Panc1 (cell line): ENCODE measurements at regions not wholly inside any gene's neighbourhood (a gene's known extent, or its start where the extent isn't known, plus 50 kb on each side); places are given as distances from the start of the nearest gene placed in this dataset.

Experiments used
- ATAC-seq: fragments of 200-7000 bp; cut with Tn5 transposase; 2 replicates; pipeline ENCODE4 v1.9.1; 2020; ENCODE audit warnings: mild to moderate bottlenecking, moderate library complexity
- BruUV-seq: library from RNA; stranded (reverse); fragments of 400-500 nt; replicated peaks from 2 replicates; lab custom pipeline; 2021; lab: Mats Ljungman, UMichigan
- CTCF ChIA-PET: fragments of 300-600 bp; sonication (Branson Sonifier 250); formaldehyde crosslinking; loops from one replicate; lab custom pipeline; 2022; ENCODE audit warnings: antibody characterized with exemption; lab: Charles Lee
- POLR2A ChIA-PET: fragments of 300-600 bp; sonication (Branson Sonifier 250); formaldehyde crosslinking; loops from one replicate; lab custom pipeline; 2022; ENCODE audit warnings: antibody characterized with exemption; lab: Charles Lee
- DNase-seq: peaks from one replicate; pipeline ENCODE4 v3.0.0-alpha.2; 2010; ENCODE audit warnings: low read depth, low spot score
- H3K27ac ChIP-seq: 2 replicates; pipeline ENCODE4 v1.5.1; 2011; ENCODE audit warnings: mild to moderate bottlenecking, low read length, inconsistent platforms
- H3K27me3 ChIP-seq: fragments of 200-500 bp; sonication (Bioruptor generic); 2 replicates; pipeline ENCODE4 v1.6.0; 2014; ENCODE audit warnings: low read length, inconsistent platforms; ENCODE audit not compliant: control insufficient read depth, insufficient read depth
- H3K36me3 ChIP-seq: fragments of 200-500 bp; sonication (Bioruptor generic); 2 replicates; pipeline ENCODE4 v1.5.1; 2014; ENCODE audit warnings: inconsistent platforms, mild to moderate bottlenecking, low read length, moderate library complexity; ENCODE audit not compliant: control insufficient read depth, insufficient read depth
- H3K4me1 ChIP-seq: 2 replicates; pipeline ENCODE4 v1.5.1; 2011; ENCODE audit warnings: inconsistent platforms, mild to moderate bottlenecking, low read length, moderate library complexity; ENCODE audit not compliant: control insufficient read depth, insufficient read depth
- H3K4me3 ChIP-seq, 2 experiments: 2 replicates each; pipeline ENCODE4 v1.5.1; 2011 to 2012; ENCODE audit warnings: low read depth in 2 of 2, low read length in 2 of 2, mild to moderate bottlenecking in 2 of 2, inconsistent platforms in 1 of 2, moderate library complexity in 1 of 2
- H3K9me3 ChIP-seq: fragments of 200-500 bp; sonication (Bioruptor generic); 2 replicates; pipeline ENCODE4 v1.5.1; 2014; ENCODE audit warnings: low read depth, mild to moderate bottlenecking, inconsistent platforms, low read length, moderate library complexity; ENCODE audit not compliant: control insufficient read depth, insufficient read depth
- CTCF ChIP-seq: fragments of 450-650 bp; IDR thresholded peaks from 2 replicates; pipeline ENCODE4 v1.5.1; 2017; ENCODE audit warnings: mild to moderate bottlenecking
- POLR2AphosphoS5 ChIP-seq: IDR thresholded peaks from 2 replicates; pipeline ENCODE4 v1.6.1; 2012; ENCODE audit warnings: mild to moderate bottlenecking, low read depth, low read length, moderate library complexity
- SIN3A ChIP-seq: IDR thresholded peaks from 2 replicates; pipeline ENCODE4 v1.6.1; 2012; ENCODE audit warnings: low read depth, mild to moderate bottlenecking, low read length, moderate library complexity, borderline replicate concordance; ENCODE audit not compliant: insufficient read depth
- TCF7L2 ChIP-seq: IDR thresholded peaks from 2 replicates; pipeline ENCODE4 v1.6.1; 2011; ENCODE audit warnings: mild to moderate bottlenecking, low read depth, low read length, inconsistent platforms
- in situ Hi-C: cut with HindIII; loops from 2 replicates; pipeline ENCODE4 v1.10.0; 2016; ENCODE audit warnings: low sequenced_read_pairs, low pct_unique_long_range_greater_than_20kb
- intact Hi-C: fragments of 100-400 bp; cut with micrococcal nuclease; formaldehyde crosslinking; loops from one replicate; pipeline ENCODE4 v1.10.0; 2022; ENCODE audit not compliant: unreplicated experiment
- TF ChIP-seq, protein P1 (sequence below), 2 experiments: IDR thresholded peaks; 2 replicates each; pipeline ENCODE4 v1.6.1; 2011 to 2012; ENCODE audit warnings: low read depth in 2 of 2, control low read depth in 1 of 2, low read length in 1 of 2, mild to moderate bottlenecking in 1 of 2, moderate library complexity in 1 of 2; ENCODE audit not compliant: insufficient read depth in 1 of 2

- in situ Hi-C loops, result no loop called here
- no peaks in the 10 kb centered on the region; the same call in 1 of the 2 replicates for H3K4me1 ChIP-seq
- H3K9me3 ChIP-seq, result no peaks in the 10 kb centered on the region
- H3K27me3 ChIP-seq, result no peaks in the 10 kb centered on the region
- TF ChIP-seq POLR2AphosphoS5 (no peak), CTCF (no peak), SIN3A (no peak), TCF7L2 (no peak)
- TF ChIP-seq, protein P1, sequence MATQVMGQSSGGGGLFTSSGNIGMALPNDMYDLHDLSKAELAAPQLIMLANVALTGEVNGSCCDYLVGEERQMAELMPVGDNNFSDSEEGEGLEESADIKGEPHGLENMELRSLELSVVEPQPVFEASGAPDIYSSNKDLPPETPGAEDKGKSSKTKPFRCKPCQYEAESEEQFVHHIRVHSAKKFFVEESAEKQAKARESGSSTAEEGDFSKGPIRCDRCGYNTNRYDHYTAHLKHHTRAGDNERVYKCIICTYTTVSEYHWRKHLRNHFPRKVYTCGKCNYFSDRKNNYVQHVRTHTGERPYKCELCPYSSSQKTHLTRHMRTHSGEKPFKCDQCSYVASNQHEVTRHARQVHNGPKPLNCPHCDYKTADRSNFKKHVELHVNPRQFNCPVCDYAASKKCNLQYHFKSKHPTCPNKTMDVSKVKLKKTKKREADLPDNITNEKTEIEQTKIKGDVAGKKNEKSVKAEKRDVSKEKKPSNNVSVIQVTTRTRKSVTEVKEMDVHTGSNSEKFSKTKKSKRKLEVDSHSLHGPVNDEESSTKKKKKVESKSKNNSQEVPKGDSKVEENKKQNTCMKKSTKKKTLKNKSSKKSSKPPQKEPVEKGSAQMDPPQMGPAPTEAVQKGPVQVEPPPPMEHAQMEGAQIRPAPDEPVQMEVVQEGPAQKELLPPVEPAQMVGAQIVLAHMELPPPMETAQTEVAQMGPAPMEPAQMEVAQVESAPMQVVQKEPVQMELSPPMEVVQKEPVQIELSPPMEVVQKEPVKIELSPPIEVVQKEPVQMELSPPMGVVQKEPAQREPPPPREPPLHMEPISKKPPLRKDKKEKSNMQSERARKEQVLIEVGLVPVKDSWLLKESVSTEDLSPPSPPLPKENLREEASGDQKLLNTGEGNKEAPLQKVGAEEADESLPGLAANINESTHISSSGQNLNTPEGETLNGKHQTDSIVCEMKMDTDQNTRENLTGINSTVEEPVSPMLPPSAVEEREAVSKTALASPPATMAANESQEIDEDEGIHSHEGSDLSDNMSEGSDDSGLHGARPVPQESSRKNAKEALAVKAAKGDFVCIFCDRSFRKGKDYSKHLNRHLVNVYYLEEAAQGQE (IDR thresholded peaks at IDR 0.05; ENCODE audit: insufficient read depth in 1 of 2, low read depth in 2 of 2, low read length in 1 of 2), result no peak
- POLR2A ChIA-PET, result no interaction called here
- BruUV-seq, result no TSS peak
- CTCF ChIA-PET, result no interaction called here
- ATAC-seq, result no peak
- no peaks in the 10 kb centered on the region for H3K36me3 ChIP-seq
- DNase-seq, result no peak
- no peak overlapping the region for H3K4me3 ChIP-seq
- H3K27ac ChIP-seq, result no peak overlapping the region
- intact Hi-C loops, result no loop called here
These were observed 216.6 kb upstream of the IL12A start for GRCh38 chr3:159771865-159772611.

- Histone ChIP-seq H3K27ac (no peak overlapping the region), H3K9me3 (no peaks in the 10 kb centered on the region), H3K4me3 (no peak overlapping the region), H3K4me1 (no peaks in the 10 kb centered on the region; the same call in 1 of the 2 replicates), H3K36me3 (no peaks in the 10 kb centered on the region), H3K27me3 (no peaks in the 10 kb centered on the region)
- BruUV-seq, result no TSS peak
- intact Hi-C loops (no loop called here), in situ Hi-C loops (no loop called here)
- ATAC-seq, result no peak
- POLR2A ChIA-PET, result interaction anchor here (0.6 kb wide), 1 partner anchor 14 kb away, joined by 5 read pairs; no protein-coding TSS in a partner anchor
- no peak for DNase-seq
- CTCF ChIA-PET, result interaction anchor here (0.7 kb wide), 1 partner anchor 440 kb away, joined by 3 read pairs; no protein-coding TSS in a partner anchor
- no peak for TF ChIP-seq SIN3A
- TF ChIP-seq, protein P1 (IDR thresholded peaks at IDR 0.05; ENCODE audit: insufficient read depth in 1 of 2, low read depth in 2 of 2, low read length in 1 of 2), result no peak
- no peak for TF ChIP-seq CTCF
- no peak for TF ChIP-seq TCF7L2
- no peak for TF ChIP-seq POLR2AphosphoS5
These were observed 214.9 kb upstream of the IL12A start for GRCh38 chr3:159773706-159774105.
